ENCODE measurements at regions not wholly inside any gene's neighbourhood (a gene's known extent, or its start where the extent isn't known, plus 50 kb on each side); places are given as distances from the start of the nearest gene placed in this dataset.

GRCh38 chr7:156445997-156446761 is 194.4 kb upstream of the RNF32 start:
- DNase-seq: peak; percentile 27

GRCh38 chr7:156442516-156442915 is 198.1 kb upstream of the RNF32 start:
- DNase-seq: peak; percentile 18

- DNase-seq: peak; percentile 29
Observed at GRCh38 chr7:156440456-156440855, 200.1 kb upstream of the RNF32 start.

- no peak for DNase-seq
Observed at GRCh38 chr7:156438011-156438410, 202.6 kb upstream of the RNF32 start.

- DNase-seq: peak; percentile 22
Observed at GRCh38 chr7:156437021-156437614, 203.5 kb upstream of the RNF32 start.

- DNase-seq: no peak
Observed at GRCh38 chr7:156435486-156436231, 204.9 kb upstream of the RNF32 start.

GRCh38 chr7:156434706-156435105 is 205.9 kb upstream of the RNF32 start:
- DNase-seq: no peak

- no peak for DNase-seq
Observed at GRCh38 chr7:156432018-156432417, 208.6 kb upstream of the RNF32 start.

GRCh38 chr7:156430109-156430508 is 210.5 kb upstream of the RNF32 start:
- DNase-seq: no peak

- no peak for DNase-seq
Observed at GRCh38 chr7:156429514-156429913, 211.1 kb upstream of the RNF32 start.

- DNase-seq: no peak
Observed at GRCh38 chr7:156423876-156424275, 216.7 kb upstream of the RNF32 start.

GRCh38 chr7:156420496-156420895 is 220.1 kb upstream of the RNF32 start:
- DNase-seq: no peak

- DNase-seq: no peak
Observed at GRCh38 chr7:156419782-156420181, 220.8 kb upstream of the RNF32 start.

- no peak for DNase-seq
Observed at GRCh38 chr7:156402255-156402654, 238.3 kb upstream of the RNF32 start.

GRCh38 chr7:156401617-156402016 is 239.0 kb upstream of the RNF32 start:
- DNase-seq: no peak

GRCh38 chr7:156400046-156400445 is 240.5 kb upstream of the RNF32 start:
- no peak for DNase-seq

GRCh38 chr7:156397249-156397648 is 243.3 kb upstream of the RNF32 start:
- DNase-seq: no peak

GRCh38 chr7:156389116-156389692 is 251.4 kb upstream of the RNF32 start:
- no peak for DNase-seq

GRCh38 chr7:156386097-156386496 is 254.5 kb upstream of the RNF32 start:
- DNase-seq: peak; percentile 69

GRCh38 chr7:156384706-156385105 is 255.9 kb upstream of the RNF32 start:
- no peak for DNase-seq

- DNase-seq: no peak
Observed at GRCh38 chr7:156383526-156383925, 257.0 kb upstream of the RNF32 start.

- no peak for DNase-seq
Observed at GRCh38 chr7:156380261-156380660, 260.3 kb upstream of the RNF32 start.

- no peak for DNase-seq
Observed at GRCh38 chr7:156379324-156380070, 261.1 kb upstream of the RNF32 start.
